Lower leg skin (tissue), 4 donors: ENCODE measurements at regions not wholly inside any gene's neighbourhood (a gene's known extent, or its start where the extent isn't known, plus 50 kb on each side); places are given as distances from the start of the nearest gene placed in this dataset.

ENCODE experiments used
- DNase-seq, 2 donors: peaks; one replicate each; pipeline ENCODE4 v3.0.0-alpha.2; 2019; ENCODE audit warnings: low spot score in 2 of 2
- H3K4me3 ChIP-seq: fragments of 200-600 bp; sonication (generic); 2 replicates; pipeline ENCODE4 v1.5.1; 2017; ENCODE audit warnings: mild to moderate bottlenecking, low read depth; ENCODE audit not compliant: poor library complexity, severe bottlenecking
- POLR2A ChIP-seq, 2 donors: fragments of 450-650 bp; IDR thresholded peaks; one replicate each; pipeline ENCODE4 v1.6.1; 2016 to 2017; ENCODE audit warnings: antibody characterized with exemption in 2 of 2, mild to moderate bottlenecking in 1 of 2, moderate library complexity in 1 of 2
- WGBS, 2 donors: methylation state at CpG; one replicate each; pipeline ENCODE4 v1.1.5; 2018; 5-methylcytosine and 5-hydroxymethylcytosine counted together
- intact Hi-C: fragments of 100-400 bp; cut with DNase I; formaldehyde crosslinking; loops from one replicate; pipeline ENCODE4 v1.15.0; 2023; ENCODE audit warnings: low total_unique reads
- TF ChIP-seq, protein P1 (sequence below), 3 donors: fragments of 450-650 bp; IDR thresholded peaks; one replicate each; pipeline ENCODE4 v1.5.1; 2016; ENCODE audit warnings: antibody characterized with exemption in 3 of 3, mild to moderate bottlenecking in 3 of 3, moderate library complexity in 2 of 3

DNA sequence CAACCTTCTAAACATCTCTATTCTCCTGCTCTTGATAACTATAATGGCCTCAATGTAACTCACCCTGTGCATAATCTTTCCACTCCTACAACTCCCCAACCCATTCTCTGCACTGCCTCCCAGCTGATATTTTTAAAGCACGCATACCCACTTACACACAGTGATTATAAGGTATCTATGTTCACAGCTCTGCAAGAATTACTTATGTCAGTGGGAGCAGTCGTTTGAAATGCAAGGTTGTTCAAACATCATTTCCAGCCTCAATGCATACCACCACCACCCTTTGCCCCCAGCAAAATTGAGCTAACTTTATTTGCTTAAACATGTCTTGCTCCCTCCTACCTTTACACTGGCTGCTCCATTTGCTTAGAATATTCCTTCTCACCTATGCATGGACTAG lies 506.0 kb downstream of the RFPL4B start:
- no peak for DNase-seq
- no peak for TF ChIP-seq POLR2A (IDR thresholded peaks at IDR 0.05)
- TF ChIP-seq, protein P1, sequence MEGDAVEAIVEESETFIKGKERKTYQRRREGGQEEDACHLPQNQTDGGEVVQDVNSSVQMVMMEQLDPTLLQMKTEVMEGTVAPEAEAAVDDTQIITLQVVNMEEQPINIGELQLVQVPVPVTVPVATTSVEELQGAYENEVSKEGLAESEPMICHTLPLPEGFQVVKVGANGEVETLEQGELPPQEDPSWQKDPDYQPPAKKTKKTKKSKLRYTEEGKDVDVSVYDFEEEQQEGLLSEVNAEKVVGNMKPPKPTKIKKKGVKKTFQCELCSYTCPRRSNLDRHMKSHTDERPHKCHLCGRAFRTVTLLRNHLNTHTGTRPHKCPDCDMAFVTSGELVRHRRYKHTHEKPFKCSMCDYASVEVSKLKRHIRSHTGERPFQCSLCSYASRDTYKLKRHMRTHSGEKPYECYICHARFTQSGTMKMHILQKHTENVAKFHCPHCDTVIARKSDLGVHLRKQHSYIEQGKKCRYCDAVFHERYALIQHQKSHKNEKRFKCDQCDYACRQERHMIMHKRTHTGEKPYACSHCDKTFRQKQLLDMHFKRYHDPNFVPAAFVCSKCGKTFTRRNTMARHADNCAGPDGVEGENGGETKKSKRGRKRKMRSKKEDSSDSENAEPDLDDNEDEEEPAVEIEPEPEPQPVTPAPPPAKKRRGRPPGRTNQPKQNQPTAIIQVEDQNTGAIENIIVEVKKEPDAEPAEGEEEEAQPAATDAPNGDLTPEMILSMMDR (IDR thresholded peaks at IDR 0.05), result no peak
- intact Hi-C loops, result no loop called here
- no peak overlapping the region for H3K4me3 ChIP-seq
- WGBS, 2 donors, result 71 to 75% methylated on average over 2 of the region's 2 CpGs

DNA sequence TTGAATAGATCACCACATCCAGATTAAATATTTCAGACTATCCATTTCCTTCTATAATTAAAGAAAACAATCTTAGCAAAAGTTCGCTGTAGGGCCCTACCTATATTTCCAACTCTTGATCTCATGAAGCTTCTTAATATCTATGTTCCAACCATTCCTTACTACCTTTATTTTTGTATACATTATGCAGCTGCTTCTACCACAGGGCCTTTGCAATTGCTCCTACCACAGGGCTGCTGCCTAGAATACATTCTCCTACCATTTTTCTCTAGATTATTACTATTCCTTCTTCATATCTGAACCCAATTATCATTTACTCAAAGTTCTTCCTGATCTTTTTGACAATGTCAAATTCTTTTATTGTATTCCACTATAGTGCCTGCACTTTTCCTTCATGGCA lies 516.6 kb downstream of the RFPL4B start:
- intact Hi-C loops, result no loop called here
- DNase-seq, result no peak
- TF ChIP-seq, protein P1 (IDR thresholded peaks at IDR 0.05), result no peak
- TF ChIP-seq POLR2A (IDR thresholded peaks at IDR 0.05), result no peak
- no peak overlapping the region for H3K4me3 ChIP-seq
- WGBS, 2 donors, result 94% methylated on average over 1 of the region's 1 CpG

DNA sequence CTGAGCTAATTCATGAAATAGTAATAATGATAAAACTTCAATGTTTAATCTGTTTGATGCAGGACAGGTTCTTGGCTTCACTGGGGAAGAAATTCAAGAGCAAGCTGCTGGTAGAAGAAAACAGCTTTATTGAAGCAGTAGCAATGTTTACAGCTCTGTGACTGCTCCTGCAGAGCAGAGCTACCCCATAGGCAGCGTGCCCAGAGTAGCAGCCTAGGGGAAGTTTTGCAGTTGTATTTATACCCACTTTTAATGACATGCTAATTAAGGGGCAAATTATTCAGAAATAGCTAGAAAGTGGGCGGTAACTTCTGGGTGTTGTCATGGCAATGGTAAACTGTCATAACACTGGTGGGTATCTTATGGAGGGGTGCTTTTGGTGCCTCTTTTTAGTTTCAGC lies 518.0 kb downstream of the RFPL4B start:
- intact Hi-C loops, result no loop called here
- TF ChIP-seq POLR2A (IDR thresholded peaks at IDR 0.05), result no peak
- TF ChIP-seq, protein P1 (IDR thresholded peaks at IDR 0.05), result no peak
- no peak for DNase-seq
- no peak overlapping the region for H3K4me3 ChIP-seq
- 28 to 83% methylated on average over 2 of the region's 2 CpGs for WGBS, 2 donors

DNA sequence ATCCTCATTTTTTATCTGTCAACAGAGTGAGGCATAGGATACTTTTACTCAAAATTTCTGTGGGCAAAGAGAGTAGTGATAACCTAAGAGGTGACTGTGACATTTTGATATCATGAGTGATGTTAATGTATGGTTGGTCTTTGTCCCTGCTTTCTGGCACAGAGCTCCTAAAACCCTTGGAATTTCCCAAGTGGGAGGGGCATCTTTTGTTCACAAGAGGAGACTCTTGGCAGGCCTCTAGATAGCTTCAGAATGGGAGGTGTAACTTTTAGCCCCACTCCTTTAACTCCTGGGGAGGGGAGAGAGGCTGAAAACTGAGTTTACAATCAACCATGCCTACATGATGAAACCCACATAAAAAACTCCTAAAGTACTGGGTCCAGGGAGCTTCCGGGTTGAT lies 527.8 kb downstream of the RFPL4B start:
- H3K4me3 ChIP-seq, result no peak overlapping the region
- 88 to 100% methylated on average over 1 of the region's 1 CpG for WGBS, 2 donors
- DNase-seq, result no peak
- intact Hi-C loops, result no loop called here
- TF ChIP-seq, protein P1 (IDR thresholded peaks at IDR 0.05), result no peak
- TF ChIP-seq POLR2A (IDR thresholded peaks at IDR 0.05), result no peak

DNA sequence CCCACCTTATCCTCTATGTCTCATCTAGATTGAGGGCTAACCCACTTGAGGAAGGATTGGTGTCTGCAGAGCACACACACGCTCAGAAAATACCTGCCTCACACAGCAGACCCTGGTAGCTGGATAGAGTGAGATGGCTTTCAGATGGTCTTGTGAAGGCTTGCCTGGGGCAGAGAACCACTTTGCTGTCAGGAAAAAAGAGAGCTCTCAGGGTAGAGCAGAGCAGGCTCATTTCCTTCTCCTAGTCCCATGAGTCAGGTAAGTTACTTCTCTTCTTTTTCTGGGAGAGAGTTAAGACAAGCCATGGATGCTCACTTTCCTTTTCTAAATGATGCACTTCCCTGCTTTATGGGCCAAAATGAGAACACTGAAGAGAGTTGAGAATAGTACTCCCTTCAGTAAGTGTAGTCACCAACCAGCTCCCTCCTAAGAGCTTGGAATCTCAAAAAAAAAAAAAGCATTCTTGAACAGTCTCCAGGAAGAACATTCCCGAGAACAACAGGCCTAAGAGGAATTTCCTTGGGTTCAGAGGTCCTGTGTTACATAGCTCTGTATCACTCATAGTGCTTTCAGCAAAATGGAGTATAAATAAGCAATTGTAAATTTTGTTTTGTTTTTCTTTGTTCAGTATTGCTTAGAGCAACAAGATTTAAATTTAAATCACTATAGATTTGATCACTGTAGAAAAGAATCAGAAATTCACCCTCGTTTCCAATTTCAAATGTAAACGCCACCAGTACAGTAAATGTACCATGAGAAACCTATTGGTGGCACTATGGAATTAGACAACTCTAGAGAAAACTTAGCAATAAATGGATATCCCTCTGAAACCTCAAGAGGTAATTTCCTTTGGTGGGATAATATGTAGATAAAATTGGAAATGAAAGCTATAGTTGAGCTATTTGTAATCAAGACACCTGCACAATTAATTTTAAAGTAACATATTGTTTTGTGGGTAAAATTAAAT lies 530.3 kb downstream of the RFPL4B start:
- no peak overlapping the region for H3K4me3 ChIP-seq
- WGBS, 2 donors, result 57 to 58% methylated on average over 4 of the region's 4 CpGs
- no peak for DNase-seq
- intact Hi-C loops, result no loop called here
- no peak for TF ChIP-seq POLR2A (IDR thresholded peaks at IDR 0.05)
- TF ChIP-seq, protein P1 (IDR thresholded peaks at IDR 0.05), result no peak
